Lower leg skin (tissue), 4 donors: ENCODE measurements at regions not wholly inside any gene's neighbourhood (a gene's known extent, or its start where the extent isn't known, plus 50 kb on each side); places are given as distances from the start of the nearest gene placed in this dataset.

Source experiments
- DNase-seq, 2 donors: peaks; one replicate each; pipeline ENCODE4 v3.0.0-alpha.2; 2019; ENCODE audit warnings: low spot score in 2 of 2
- H3K4me3 ChIP-seq: fragments of 200-600 bp; sonication (generic); 2 replicates; pipeline ENCODE4 v1.5.1; 2017; ENCODE audit warnings: mild to moderate bottlenecking, low read depth; ENCODE audit not compliant: poor library complexity, severe bottlenecking
- CTCF ChIP-seq, 3 donors: fragments of 450-650 bp; IDR thresholded peaks; one replicate each; pipeline ENCODE4 v1.5.1; 2016; ENCODE audit warnings: antibody characterized with exemption in 3 of 3, mild to moderate bottlenecking in 3 of 3, moderate library complexity in 2 of 3
- POLR2A ChIP-seq, 2 donors: fragments of 450-650 bp; IDR thresholded peaks; one replicate each; pipeline ENCODE4 v1.6.1; 2016 to 2017; ENCODE audit warnings: antibody characterized with exemption in 2 of 2, mild to moderate bottlenecking in 1 of 2, moderate library complexity in 1 of 2
- WGBS, 2 donors: methylation state at CpG; one replicate each; pipeline ENCODE4 v1.1.5; 2018; 5-methylcytosine and 5-hydroxymethylcytosine counted together
- intact Hi-C: fragments of 100-400 bp; cut with DNase I; formaldehyde crosslinking; loops from one replicate; pipeline ENCODE4 v1.15.0; 2023; ENCODE audit warnings: low total_unique reads

- no peak overlapping the region for H3K4me3 ChIP-seq
- WGBS, 2 donors: 44 to 50% methylated on average over 5 of the region's 5 CpGs
- no peak for TF ChIP-seq POLR2A (IDR thresholded peaks at IDR 0.05)
- no peak for TF ChIP-seq CTCF (IDR thresholded peaks at IDR 0.05)
- DNase-seq: no peak
- intact Hi-C loops: no loop called here
Observed at GRCh38 chr4:143016171-143016570, 168.5 kb upstream of the USP38 start.

GRCh38 chr4:143017210-143017609 is 167.5 kb upstream of the USP38 start:
- TF ChIP-seq POLR2A (IDR thresholded peaks at IDR 0.05) (no peak), CTCF (IDR thresholded peaks at IDR 0.05) (no peak)
- DNase-seq: no peak
- WGBS, 2 donors: 62 to 68% methylated on average over 3 of the region's 3 CpGs
- no peak overlapping the region for H3K4me3 ChIP-seq
- intact Hi-C loops: no loop called here

- intact Hi-C loops: no loop called here
- H3K4me3 ChIP-seq: no peak overlapping the region
- no peak for DNase-seq
- no peak for TF ChIP-seq POLR2A (IDR thresholded peaks at IDR 0.05)
- TF ChIP-seq CTCF (IDR thresholded peaks at IDR 0.05): no peak
- 91 to 96% methylated on average over 4 of the region's 4 CpGs for WGBS, 2 donors
Observed at GRCh38 chr4:143019351-143019750, 165.4 kb upstream of the USP38 start.

- H3K4me3 ChIP-seq: no peak overlapping the region
- intact Hi-C loops: no loop called here
- DNase-seq: no peak
- TF ChIP-seq CTCF (IDR thresholded peaks at IDR 0.05) (no peak), POLR2A (IDR thresholded peaks at IDR 0.05) (no peak)
Observed at GRCh38 chr4:143021384-143021783, 163.3 kb upstream of the USP38 start.

GRCh38 chr4:143023239-143023918 is 161.3 kb upstream of the USP38 start:
- TF ChIP-seq CTCF (IDR thresholded peaks at IDR 0.05) (no peak), POLR2A (IDR thresholded peaks at IDR 0.05) (no peak)
- intact Hi-C loops: no loop called here
- no peak for DNase-seq
- no peak overlapping the region for H3K4me3 ChIP-seq

GRCh38 chr4:143025081-143025704 is 159.5 kb upstream of the USP38 start:
- WGBS, 2 donors: 67 to 80% methylated on average over 3 of the region's 3 CpGs
- intact Hi-C loops: no loop called here
- no peak for TF ChIP-seq POLR2A (IDR thresholded peaks at IDR 0.05)
- DNase-seq: no peak
- no peak overlapping the region for H3K4me3 ChIP-seq
